HEK293 (cell line): ENCODE measurements at regions not wholly inside any gene's neighbourhood (a gene's known extent, or its start where the extent isn't known, plus 50 kb on each side); places are given as distances from the start of the nearest gene placed in this dataset.

Source experiments
- KLF16 ChIP-seq: fragments of 450-650 bp; formaldehyde crosslinking; IDR thresholded peaks from 2 replicates; pipeline ENCODE4 v1.5.1; 2017; ENCODE audit warnings: missing biosample characterization, missing genetic modification characterization
- MEIS1 ChIP-seq: sonication (generic); formaldehyde crosslinking; IDR thresholded peaks from 2 replicates; pipeline ENCODE4 v1.8.1; 2022; ENCODE audit warnings: missing genetic modification reagents, mild to moderate bottlenecking, borderline replicate concordance
- WT1 ChIP-seq: fragments of 450-650 bp; formaldehyde crosslinking; IDR thresholded peaks from 2 replicates; pipeline ENCODE4 v1.5.1; 2016; ENCODE audit warnings: missing biosample characterization, missing genetic modification characterization
- ZNF24 ChIP-seq: fragments of 450-650 bp; formaldehyde crosslinking; IDR thresholded peaks from 2 replicates; pipeline ENCODE4 v1.5.1; 2016; ENCODE audit warnings: missing biosample characterization, missing genetic modification characterization
- ZNF529 ChIP-seq: fragments of 450-650 bp; formaldehyde crosslinking; IDR thresholded peaks from 2 replicates; pipeline ENCODE4 v1.5.1; 2017; ENCODE audit warnings: missing genetic modification characterization, missing biosample characterization; ENCODE audit not compliant: insufficient replicate concordance
- TF ChIP-seq, protein P1 (sequence below): fragments of 450-650 bp; formaldehyde crosslinking; IDR thresholded peaks from 2 replicates; pipeline ENCODE4 v1.5.1; 2016; ENCODE audit warnings: missing biosample characterization, missing genetic modification characterization

DNA sequence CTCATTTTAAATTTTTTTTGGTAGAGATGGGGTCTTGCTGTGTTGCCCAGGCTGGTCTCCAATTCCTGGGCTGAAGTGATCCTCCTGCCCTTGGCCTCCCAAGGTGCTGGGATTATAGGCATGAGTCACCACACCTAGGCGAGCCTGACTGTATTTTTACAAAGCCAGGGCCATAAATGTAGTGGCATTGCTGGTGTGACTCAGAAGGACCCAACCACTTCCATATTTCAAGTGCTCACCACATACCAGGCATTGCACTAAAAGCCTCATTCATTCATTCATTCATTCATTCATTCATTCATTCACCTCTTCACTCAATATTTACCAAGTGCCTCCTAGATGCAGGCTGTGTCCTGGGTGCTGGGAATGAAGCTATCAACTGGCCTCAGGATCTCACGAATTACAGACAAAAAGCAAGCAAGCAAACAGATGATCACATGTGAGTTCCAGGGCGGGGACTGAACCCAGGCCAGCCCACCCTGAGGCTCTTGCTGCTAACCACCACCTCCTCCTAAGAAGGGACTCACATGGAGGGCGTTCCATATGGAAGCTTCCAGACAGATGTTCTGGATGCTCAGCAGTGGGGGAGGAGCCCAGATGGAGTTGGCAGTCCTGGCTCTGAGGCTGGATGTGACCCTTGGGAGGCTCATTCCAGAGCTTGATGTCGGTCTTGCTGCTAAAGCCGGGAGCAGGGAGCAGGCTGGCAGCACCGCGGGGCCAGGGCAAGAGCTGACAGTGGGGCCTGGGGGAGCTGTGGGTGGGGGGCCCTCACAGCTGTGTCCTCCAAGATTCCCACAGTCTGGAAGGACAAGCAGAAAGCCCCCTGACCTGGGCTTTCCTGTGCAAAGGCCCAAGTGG, 158.8 kb downstream of the CTTN start:
- TF ChIP-seq, protein P1, sequence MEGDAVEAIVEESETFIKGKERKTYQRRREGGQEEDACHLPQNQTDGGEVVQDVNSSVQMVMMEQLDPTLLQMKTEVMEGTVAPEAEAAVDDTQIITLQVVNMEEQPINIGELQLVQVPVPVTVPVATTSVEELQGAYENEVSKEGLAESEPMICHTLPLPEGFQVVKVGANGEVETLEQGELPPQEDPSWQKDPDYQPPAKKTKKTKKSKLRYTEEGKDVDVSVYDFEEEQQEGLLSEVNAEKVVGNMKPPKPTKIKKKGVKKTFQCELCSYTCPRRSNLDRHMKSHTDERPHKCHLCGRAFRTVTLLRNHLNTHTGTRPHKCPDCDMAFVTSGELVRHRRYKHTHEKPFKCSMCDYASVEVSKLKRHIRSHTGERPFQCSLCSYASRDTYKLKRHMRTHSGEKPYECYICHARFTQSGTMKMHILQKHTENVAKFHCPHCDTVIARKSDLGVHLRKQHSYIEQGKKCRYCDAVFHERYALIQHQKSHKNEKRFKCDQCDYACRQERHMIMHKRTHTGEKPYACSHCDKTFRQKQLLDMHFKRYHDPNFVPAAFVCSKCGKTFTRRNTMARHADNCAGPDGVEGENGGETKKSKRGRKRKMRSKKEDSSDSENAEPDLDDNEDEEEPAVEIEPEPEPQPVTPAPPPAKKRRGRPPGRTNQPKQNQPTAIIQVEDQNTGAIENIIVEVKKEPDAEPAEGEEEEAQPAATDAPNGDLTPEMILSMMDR (tag by site-specific recombination): no peak
- TF ChIP-seq MEIS1 (CRISPR knock-in tag): no peak
- no peak for TF ChIP-seq WT1
- no peak for TF ChIP-seq ZNF529 (tag by site-specific recombination)
- no peak for TF ChIP-seq KLF16 (tag by site-specific recombination)
- 0 out of 2 replicates have a peak, but pooled peaks have one; percentile 78 for TF ChIP-seq ZNF24 (tag by site-specific recombination)
